Hepatocyte (in vitro differentiated cells): ENCODE measurements at regions not wholly inside any gene's neighbourhood (a gene's known extent, or its start where the extent isn't known, plus 50 kb on each side); places are given as distances from the start of the nearest gene placed in this dataset.

ENCODE experiments used
- DNase-seq: peaks from one replicate; pipeline ENCODE4 v3.0.0-alpha.2; 2016; ENCODE audit warnings: low spot score
- H2AFZ ChIP-seq: fragments of 200-600 bp; sonication (generic); 2 replicates; pipeline ENCODE4 v1.6.0; 2016; ENCODE audit warnings: antibody characterized with exemption, mild to moderate bottlenecking
- H3K27ac ChIP-seq: fragments of 200-600 bp; sonication (generic); 2 replicates; pipeline ENCODE4 v1.5.1; 2016; ENCODE audit warnings: mild to moderate bottlenecking
- H3K27me3 ChIP-seq: fragments of 200-600 bp; sonication (generic); 2 replicates; pipeline ENCODE4 v1.6.1; 2016
- H3K36me3 ChIP-seq: fragments of 200-600 bp; sonication (generic); replicated peaks from 2 replicates; pipeline ENCODE4 v1.5.1; 2016; ENCODE audit warnings: low read depth; ENCODE audit not compliant: insufficient read depth
- H3K4me1 ChIP-seq: fragments of 200-600 bp; sonication (generic); 2 replicates; pipeline ENCODE4 v1.5.1; 2016; ENCODE audit warnings: mild to moderate bottlenecking, moderate library complexity; ENCODE audit not compliant: insufficient read depth
- H3K4me2 ChIP-seq: fragments of 200-600 bp; sonication (generic); 2 replicates; pipeline ENCODE4 v1.6.0; 2016
- H3K4me3 ChIP-seq: fragments of 200-600 bp; sonication (generic); 2 replicates; pipeline ENCODE4 v1.5.1; 2016; ENCODE audit warnings: mild to moderate bottlenecking
- H3K79me2 ChIP-seq: fragments of 200-600 bp; sonication (generic); 2 replicates; pipeline ENCODE4 v1.6.0; 2017; ENCODE audit warnings: mild to moderate bottlenecking
- H3K9me2 ChIP-seq: fragments of 200-600 bp; sonication (generic); replicated peaks from 2 replicates; pipeline ENCODE4 v1.6.0; 2017; ENCODE audit warnings: mild to moderate bottlenecking; ENCODE audit not compliant: insufficient read depth
- H3K9me3 ChIP-seq: fragments of 200-600 bp; sonication (generic); 2 replicates; pipeline ENCODE4 v1.5.1; 2016; ENCODE audit warnings: low read depth, mild to moderate bottlenecking
- H4K20me1 ChIP-seq: fragments of 200-600 bp; sonication (generic); 2 replicates; pipeline ENCODE4 v1.6.0; 2016; ENCODE audit warnings: mild to moderate bottlenecking; ENCODE audit not compliant: insufficient read depth, poor library complexity, severe bottlenecking
- CTCF ChIP-seq: fragments of 200-600 bp; sonication (generic); IDR thresholded peaks from 2 replicates; pipeline ENCODE4 v1.5.1; 2016; ENCODE audit warnings: antibody characterized with exemption, mild to moderate bottlenecking; ENCODE audit not compliant: poor library complexity
- EZH2 ChIP-seq: fragments of 200-600 bp; sonication (generic); IDR thresholded peaks from 2 replicates; pipeline ENCODE4 v1.6.1; 2016; ENCODE audit warnings: antibody characterized with exemption, mild to moderate bottlenecking, borderline replicate concordance
- EZH2phosphoT487 ChIP-seq: fragments of 200-600 bp; sonication (generic); IDR thresholded peaks from one replicate; pipeline ENCODE4 v1.6.1; 2018; ENCODE audit warnings: antibody characterized with exemption, mild to moderate bottlenecking, low read depth, moderate library complexity; ENCODE audit not compliant: unreplicated experiment, severe bottlenecking
- WGBS: methylation state at CpG from one replicate; pipeline ENCODE4 v1.1.6; 2016; ENCODE audit warnings: low lambda C conversion rate; ENCODE audit errors: missing lambda C conversion rate; 5-methylcytosine and 5-hydroxymethylcytosine counted together

- Histone ChIP-seq H3K9me3 (no peaks in the 10 kb centered on the region), H3K79me2 (no peaks in the 10 kb centered on the region), H3K9me2 (no peaks in the 10 kb centered on the region), H3K4me2 (no peak overlapping the region), H3K27ac (no peak overlapping the region), H2AFZ (no peak overlapping the region), H3K4me1 (no peaks in the 10 kb centered on the region), H4K20me1 (no peaks in the 10 kb centered on the region), H3K27me3 (no peaks in the 10 kb centered on the region), H3K36me3 (no peaks in the 10 kb centered on the region), H3K4me3 (no peak overlapping the region)
- no peak for DNase-seq
- 49% methylated on average over 7 of the region's 7 CpGs for WGBS
- no peak for TF ChIP-seq CTCF
- TF ChIP-seq EZH2phosphoT487, result no peak
Measured at GRCh38 chr7:56290548-56290947, 174.3 kb upstream of the NUPR2 start.

GRCh38 chr7:56287429-56288138 lies 171.4 kb upstream of the NUPR2 start:
- H2AFZ ChIP-seq, result no peak overlapping the region

GRCh38 chr7:56256108-56256507 lies 139.9 kb upstream of the NUPR2 start:
- H3K27ac ChIP-seq, result no peak overlapping the region
- H3K79me2 ChIP-seq, result no peaks in the 10 kb centered on the region
- no peaks in the 10 kb centered on the region for H3K27me3 ChIP-seq
- no peaks in the 10 kb centered on the region for H3K4me1 ChIP-seq
- H3K36me3 ChIP-seq, result no peaks in the 10 kb centered on the region
- no peak overlapping the region for H3K4me2 ChIP-seq
- H3K4me3 ChIP-seq, result no peak overlapping the region
- TF ChIP-seq CTCF (no peak), EZH2phosphoT487 (no peak), EZH2 (no peak)
- H3K9me3 ChIP-seq, result no peaks in the 10 kb centered on the region
- no peak overlapping the region for H2AFZ ChIP-seq
- no peak for DNase-seq
- no peaks in the 10 kb centered on the region for H3K9me2 ChIP-seq
- H4K20me1 ChIP-seq, result no peaks in the 10 kb centered on the region
- 75% methylated on average over 7 of the region's 7 CpGs for WGBS

More at GRCh38 chr7:56287429-56288138, 171.4 kb upstream of the NUPR2 start:
- Histone ChIP-seq H3K9me2 (no peaks in the 10 kb centered on the region), H3K9me3 (peaks cover 5% of the 10 kb centered on the region), H3K4me3 (no peak overlapping the region), H3K27me3 (no peaks in the 10 kb centered on the region), H3K27ac (no peak overlapping the region), H3K79me2 (no peaks in the 10 kb centered on the region), H4K20me1 (no peaks in the 10 kb centered on the region), H3K4me1 (no peaks in the 10 kb centered on the region), H3K4me2 (no peak overlapping the region), H3K36me3 (no peaks in the 10 kb centered on the region)
- TF ChIP-seq EZH2, result no peak
- no peak for TF ChIP-seq CTCF
- TF ChIP-seq EZH2phosphoT487, result no peak
- no peak for DNase-seq
- WGBS, result 91% methylated on average over 55 of the region's 57 CpGs
